Cardiac fibroblast (primary cell): ENCODE measurements at regions not wholly inside any gene's neighbourhood (a gene's known extent, or its start where the extent isn't known, plus 50 kb on each side); places are given as distances from the start of the nearest gene placed in this dataset.
"Not testable (repeated sequence)": the region's sequence is repeated elsewhere in the genome, so short reads cannot be mapped to it uniquely, and the experiment has no call there.

ENCODE experiments used
- DNase-seq, 2 donors: peaks; one replicate each; pipeline versions ENCODE4 v3.0.0 to v3.0.0-alpha.2; 2010; ENCODE audit warnings: low read depth in 2 of 2
- H3K4me3 ChIP-seq, 2 donors: replicated peaks in 1 of 2; 1 replicate in 1 of 2; 2 replicates in 1 of 2; pipeline ENCODE4 v1.5.1; 2011; ENCODE audit warnings: low read depth in 2 of 2, low read length in 2 of 2, mild to moderate bottlenecking in 2 of 2, moderate library complexity in 1 of 2
- TF ChIP-seq, protein P1 (sequence below): IDR thresholded peaks from one replicate; pipeline ENCODE4 v1.5.1; 2011; ENCODE audit warnings: low read depth, mild to moderate bottlenecking, low read length, inconsistent platforms

DNA sequence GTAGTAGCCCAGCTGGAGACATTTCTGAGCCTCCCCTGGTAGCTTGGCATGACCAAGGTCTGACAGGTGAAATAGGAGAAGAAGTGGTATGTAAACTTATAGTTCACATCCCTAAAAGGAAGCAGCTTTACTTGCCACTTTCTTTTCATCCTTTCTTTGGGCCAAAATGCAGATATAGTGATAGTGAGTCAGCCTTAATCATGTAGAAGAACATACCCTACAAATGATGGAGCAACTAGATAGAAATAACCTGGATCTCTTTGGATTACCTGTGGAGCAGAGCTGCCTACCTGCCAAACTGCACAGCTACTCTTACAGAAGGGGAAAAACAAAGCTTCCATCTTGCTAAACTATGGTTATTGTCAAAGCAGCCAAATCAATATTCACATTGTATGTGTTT lies 106.7 kb upstream of the LCORL start:
- DNase-seq = no peak
- TF ChIP-seq, protein P1, sequence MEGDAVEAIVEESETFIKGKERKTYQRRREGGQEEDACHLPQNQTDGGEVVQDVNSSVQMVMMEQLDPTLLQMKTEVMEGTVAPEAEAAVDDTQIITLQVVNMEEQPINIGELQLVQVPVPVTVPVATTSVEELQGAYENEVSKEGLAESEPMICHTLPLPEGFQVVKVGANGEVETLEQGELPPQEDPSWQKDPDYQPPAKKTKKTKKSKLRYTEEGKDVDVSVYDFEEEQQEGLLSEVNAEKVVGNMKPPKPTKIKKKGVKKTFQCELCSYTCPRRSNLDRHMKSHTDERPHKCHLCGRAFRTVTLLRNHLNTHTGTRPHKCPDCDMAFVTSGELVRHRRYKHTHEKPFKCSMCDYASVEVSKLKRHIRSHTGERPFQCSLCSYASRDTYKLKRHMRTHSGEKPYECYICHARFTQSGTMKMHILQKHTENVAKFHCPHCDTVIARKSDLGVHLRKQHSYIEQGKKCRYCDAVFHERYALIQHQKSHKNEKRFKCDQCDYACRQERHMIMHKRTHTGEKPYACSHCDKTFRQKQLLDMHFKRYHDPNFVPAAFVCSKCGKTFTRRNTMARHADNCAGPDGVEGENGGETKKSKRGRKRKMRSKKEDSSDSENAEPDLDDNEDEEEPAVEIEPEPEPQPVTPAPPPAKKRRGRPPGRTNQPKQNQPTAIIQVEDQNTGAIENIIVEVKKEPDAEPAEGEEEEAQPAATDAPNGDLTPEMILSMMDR = no peak
- H3K4me3 ChIP-seq = no peak overlapping the region

DNA sequence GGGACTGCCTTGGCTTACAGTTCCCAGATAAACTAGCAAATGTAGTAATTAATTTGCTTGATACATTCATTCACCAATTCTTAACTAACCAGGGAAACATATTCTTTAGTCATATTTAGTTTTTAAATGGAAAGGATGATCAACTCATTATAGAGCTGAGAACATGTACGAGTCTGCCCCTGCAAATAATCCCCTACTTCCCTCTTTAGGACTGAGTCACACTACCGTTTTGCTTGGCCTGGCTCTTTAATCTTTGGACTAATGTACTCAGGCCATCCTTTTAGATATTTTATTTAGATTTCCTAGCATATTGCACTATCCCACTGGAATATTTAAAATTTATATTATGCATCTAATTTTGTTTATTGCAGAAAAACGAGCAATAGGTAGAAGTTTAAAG lies 105.5 kb upstream of the LCORL start:
- TF ChIP-seq, protein P1 = no peak
- no peak for DNase-seq

DNA sequence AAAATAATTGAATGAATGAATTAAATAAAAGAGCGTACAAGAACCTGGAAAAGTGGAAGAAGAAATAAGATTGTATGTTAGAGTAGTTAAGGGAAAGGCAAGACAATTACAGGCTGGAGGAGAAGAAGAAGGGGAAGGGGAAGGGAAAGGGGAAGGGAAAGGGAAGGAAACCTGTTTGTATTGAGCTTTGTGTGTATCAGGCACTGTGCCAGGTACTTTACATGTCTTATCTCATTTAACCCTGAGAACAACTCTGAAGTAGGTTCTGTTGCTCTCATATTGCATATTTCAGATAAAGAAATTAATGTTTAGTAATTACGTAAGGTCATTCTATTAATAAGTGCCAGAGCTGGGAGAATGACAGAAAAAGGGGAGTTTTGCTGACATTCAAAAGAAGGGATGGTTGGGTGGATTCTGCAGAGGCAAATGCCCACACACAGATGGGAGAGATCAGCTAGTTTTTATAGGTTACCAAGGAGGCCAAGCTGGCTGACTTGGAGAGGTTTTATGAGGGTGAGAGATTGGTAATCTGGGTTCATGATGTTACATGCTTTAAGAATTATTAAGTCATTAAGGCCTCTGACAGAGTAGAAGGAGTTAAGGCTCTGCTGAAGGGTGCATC lies 92.3 kb upstream of the LCORL start:
- TF ChIP-seq, protein P1 = no peak
- DNase-seq = no peak
- H3K4me3 ChIP-seq = no peak overlapping the region

More for the DNA sequence above, 105.5 kb upstream of the LCORL start:
- H3K4me3 ChIP-seq = no peak overlapping the region

DNA sequence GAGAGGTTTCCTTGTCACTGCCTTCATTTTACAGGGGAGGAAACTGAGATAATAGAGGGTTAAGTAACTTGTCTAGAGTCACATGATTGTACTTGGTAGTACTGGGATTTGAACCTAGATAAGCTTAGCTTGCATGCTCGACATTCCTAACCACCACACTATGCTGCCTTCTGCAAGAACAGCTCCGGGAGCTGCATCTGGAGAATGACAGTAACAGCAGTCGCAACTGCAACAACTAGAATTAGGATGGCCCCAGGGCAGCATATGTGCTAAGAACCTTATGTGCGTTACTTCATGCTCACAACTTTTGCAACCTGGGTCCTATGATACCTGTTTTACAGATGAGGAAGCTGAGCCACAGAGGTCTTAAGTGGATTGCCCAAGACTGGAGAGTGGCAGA lies 89.5 kb upstream of the LCORL start:
- TF ChIP-seq, protein P1 = no peak
- H3K4me3 ChIP-seq = no peak overlapping the region
- DNase-seq = no peak

DNA sequence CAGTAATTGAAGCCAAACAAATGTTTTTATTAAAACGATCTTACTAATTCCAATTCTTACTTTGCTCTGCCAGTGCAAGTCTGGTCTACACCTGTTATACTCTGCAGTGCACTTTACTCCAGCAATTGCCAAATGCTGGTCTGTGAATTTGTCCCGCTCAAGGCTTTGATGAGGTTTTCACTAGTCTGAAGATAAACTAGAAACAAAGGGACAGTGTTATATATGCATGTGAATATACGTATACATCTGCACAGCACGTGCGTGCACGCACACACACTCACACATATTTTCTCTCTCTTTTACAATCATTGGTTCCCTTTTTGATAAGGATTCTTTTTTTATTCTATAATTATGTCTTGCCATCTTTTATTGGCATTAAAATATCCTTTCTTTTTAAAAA lies 88.5 kb upstream of the LCORL start:
- H3K4me3 ChIP-seq = no peak overlapping the region
- TF ChIP-seq, protein P1 = no peak

DNA sequence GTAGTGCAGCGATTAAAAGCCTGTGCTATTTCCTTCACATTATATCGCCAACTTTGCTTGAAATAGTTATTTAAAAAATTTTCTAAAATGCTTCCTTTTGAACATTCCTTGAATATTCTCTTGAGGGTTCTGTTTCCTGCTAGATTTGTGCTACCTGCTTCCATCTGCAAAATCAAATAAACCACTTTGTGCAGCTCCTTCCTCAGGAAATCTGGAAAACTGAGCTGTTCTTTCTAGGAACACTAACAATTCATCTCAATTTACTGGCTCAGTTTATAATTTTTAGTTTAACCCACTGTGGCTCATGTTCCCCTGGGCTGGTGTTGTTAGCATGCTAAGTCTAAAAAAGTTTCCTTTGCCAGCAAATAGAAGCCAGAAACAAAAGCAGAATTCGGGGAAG lies 88.1 kb upstream of the LCORL start:
- H3K4me3 ChIP-seq = no peak overlapping the region
- no peak for DNase-seq
- TF ChIP-seq, protein P1 = no peak

More for the DNA sequence above, 88.5 kb upstream of the LCORL start:
- no peak for DNase-seq

DNA sequence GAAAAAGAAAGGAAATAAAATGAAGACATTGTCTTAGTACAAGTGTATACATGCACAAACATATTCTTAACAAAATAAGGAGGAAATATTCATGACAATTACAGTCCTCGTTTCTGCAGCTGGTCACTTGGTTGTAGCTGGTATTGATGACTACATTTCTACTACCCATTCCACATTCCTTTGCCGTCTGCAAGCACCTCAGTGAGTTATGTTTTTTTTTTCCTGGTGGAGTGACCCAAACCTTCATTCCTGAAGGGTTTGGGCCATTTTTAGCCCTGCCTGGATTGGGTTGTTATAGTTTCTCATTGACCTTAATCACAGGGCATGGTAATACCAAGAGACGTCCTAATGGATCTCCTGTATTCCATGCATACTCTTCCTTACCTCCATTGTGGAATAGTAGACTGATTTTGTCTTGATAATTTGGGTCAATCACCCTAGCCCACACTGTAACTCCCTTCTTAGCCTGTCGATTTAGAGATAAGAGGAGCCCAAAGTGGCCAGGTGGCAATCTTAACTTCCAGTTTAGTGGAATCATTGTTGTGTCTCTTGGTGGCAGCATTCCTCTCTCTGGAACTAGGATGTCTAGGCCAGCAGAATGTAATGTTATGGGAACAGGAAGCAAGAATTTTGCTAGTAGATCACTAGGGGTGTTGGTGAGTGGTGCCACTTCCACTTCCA lies 86.4 kb upstream of the LCORL start:
- DNase-seq, H3K4me3 ChIP-seq: not testable (repeated sequence)
